HEK293 (cell line): ENCODE measurements at regions not wholly inside any gene's neighbourhood (a gene's known extent, or its start where the extent isn't known, plus 50 kb on each side); places are given as distances from the start of the nearest gene placed in this dataset.

Experiments used
- CTCF ChIA-PET: fragments of 350-600 bp; formaldehyde crosslinking; extraction: SDS; loops from one replicate; lab custom pipeline; 2021; ENCODE audit warnings: antibody characterized with exemption; lab: Yijun Ruan, JAX
- POLR2A ChIA-PET: fragments of 300-600 bp; formaldehyde crosslinking; extraction: SDS; loops from one replicate; lab custom pipeline; 2020; ENCODE audit warnings: antibody characterized with exemption, inconsistent platforms; lab: Yijun Ruan, JAX
- H3K27ac ChIP-seq: fragments of 200-500 bp; sonication (Bioruptor generic); 2 replicates; pipeline ENCODE4 v1.5.1; 2014; ENCODE audit warnings: low read depth, low read length, control low read depth, inconsistent platforms; ENCODE audit errors: extremely low read depth
- H3K36me3 ChIP-seq, 2 experiments: fragments of 200-500 bp in 1 of 2; sonication (Bioruptor generic) in 1 of 2; 1 replicate in 1 of 2; 2 replicates in 1 of 2; pipeline ENCODE4 v1.5.1; 2014 to 2017; ENCODE audit warnings: inconsistent platforms in 2 of 2, low read length in 2 of 2; ENCODE audit not compliant: control insufficient read depth in 2 of 2, insufficient read depth in 1 of 2
- H3K4me1 ChIP-seq: fragments of 200-500 bp; sonication (Bioruptor generic); 2 replicates; pipeline ENCODE4 v1.5.1; 2014; ENCODE audit warnings: mild to moderate bottlenecking, low read length, inconsistent platforms; ENCODE audit not compliant: control insufficient read depth, insufficient read depth
- H3K4me3 ChIP-seq: 2 replicates; pipeline ENCODE4 v1.5.1; 2011; ENCODE audit warnings: low read depth, mild to moderate bottlenecking, control low read depth, low read length, moderate library complexity
- H3K9me3 ChIP-seq: fragments of 200-500 bp; sonication (Bioruptor generic); 2 replicates; pipeline ENCODE4 v1.5.1; 2014; ENCODE audit warnings: low read depth, low read length, inconsistent platforms; ENCODE audit not compliant: control insufficient read depth, insufficient read depth
- GLIS1 ChIP-seq: fragments of 450-650 bp; formaldehyde crosslinking; IDR thresholded peaks from 2 replicates; pipeline ENCODE4 v1.5.1; 2016; ENCODE audit warnings: missing biosample characterization, missing genetic modification characterization
- OSR2 ChIP-seq: fragments of 450-650 bp; formaldehyde crosslinking; IDR thresholded peaks from 2 replicates; pipeline ENCODE4 v1.5.1; 2016; ENCODE audit warnings: missing biosample characterization, missing genetic modification characterization
- SALL2 ChIP-seq: fragments of 450-650 bp; formaldehyde crosslinking; IDR thresholded peaks from 2 replicates; pipeline ENCODE4 v1.5.0; 2017; ENCODE audit warnings: missing biosample characterization, mild to moderate bottlenecking, missing genetic modification characterization, borderline replicate concordance
- TCF7L2 ChIP-seq: IDR thresholded peaks from 2 replicates; pipeline ENCODE4 v1.6.1; 2011; ENCODE audit warnings: low read depth, mild to moderate bottlenecking, inconsistent platforms, low read length, moderate library complexity, borderline replicate concordance
- ZBTB17 ChIP-seq: fragments of 450-650 bp; formaldehyde crosslinking; IDR thresholded peaks from 2 replicates; pipeline ENCODE4 v1.5.1; 2016; ENCODE audit warnings: missing biosample characterization, missing genetic modification characterization
- ZBTB20 ChIP-seq: fragments of 450-650 bp; formaldehyde crosslinking; IDR thresholded peaks from 2 replicates; pipeline ENCODE4 v1.5.1; 2016; ENCODE audit warnings: missing biosample characterization, missing genetic modification characterization
- ZBTB48 ChIP-seq: fragments of 450-650 bp; formaldehyde crosslinking; IDR thresholded peaks from 2 replicates; pipeline ENCODE4 v1.5.1; 2016; ENCODE audit warnings: missing biosample characterization, missing genetic modification characterization
- ZFP37 ChIP-seq: fragments of 450-650 bp; formaldehyde crosslinking; IDR thresholded peaks from 2 replicates; pipeline ENCODE4 v1.5.1; 2016; ENCODE audit warnings: missing biosample characterization, missing genetic modification characterization
- ZNF174 ChIP-seq: fragments of 450-650 bp; formaldehyde crosslinking; IDR thresholded peaks from 2 replicates; pipeline ENCODE4 v1.5.0; 2017; ENCODE audit warnings: missing biosample characterization, mild to moderate bottlenecking, missing genetic modification characterization
- ZNF302 ChIP-seq: fragments of 450-650 bp; formaldehyde crosslinking; IDR thresholded peaks from 2 replicates; pipeline ENCODE4 v1.5.1; 2016; ENCODE audit warnings: missing biosample characterization, missing genetic modification characterization, low read depth
- ZNF394 ChIP-seq: fragments of 450-650 bp; formaldehyde crosslinking; IDR thresholded peaks from 2 replicates; pipeline ENCODE4 v1.5.1; 2016; ENCODE audit warnings: missing biosample characterization, missing genetic modification characterization, mild to moderate bottlenecking, moderate library complexity, borderline replicate concordance
- ZNF404 ChIP-seq: fragments of 450-650 bp; formaldehyde crosslinking; IDR thresholded peaks from 2 replicates; pipeline ENCODE4 v1.5.1; 2017; ENCODE audit warnings: missing biosample characterization, missing genetic modification characterization
- ZNF433 ChIP-seq: fragments of 450-650 bp; formaldehyde crosslinking; IDR thresholded peaks from 2 replicates; pipeline ENCODE4 v1.5.1; 2016; ENCODE audit warnings: missing biosample characterization, missing genetic modification characterization, low read depth
- ZNF514 ChIP-seq: fragments of 450-650 bp; formaldehyde crosslinking; IDR thresholded peaks from 2 replicates; pipeline ENCODE4 v1.5.1; 2016; ENCODE audit warnings: missing biosample characterization, missing genetic modification characterization
- ZNF843 ChIP-seq: fragments of 450-650 bp; formaldehyde crosslinking; IDR thresholded peaks from 2 replicates; pipeline ENCODE4 v1.5.1; 2016; ENCODE audit warnings: missing biosample characterization, missing genetic modification characterization
- TF ChIP-seq, protein P1 (sequence below): fragments of 450-650 bp; formaldehyde crosslinking; conservative IDR thresholded peaks from 2 replicates; pipeline ENCODE4 v1.5.1; 2016; ENCODE audit warnings: low read depth, missing biosample characterization, missing genetic modification characterization
- TF ChIP-seq, protein P2 (sequence below): fragments of 450-650 bp; formaldehyde crosslinking; IDR thresholded peaks from 2 replicates; pipeline ENCODE4 v1.5.1; 2016; ENCODE audit warnings: missing biosample characterization, missing genetic modification characterization
- TF ChIP-seq, protein P3 (sequence below): fragments of 450-650 bp; formaldehyde crosslinking; IDR thresholded peaks from 2 replicates; pipeline ENCODE4 v1.5.1; 2016; ENCODE audit warnings: missing biosample characterization, missing genetic modification characterization
- TF ChIP-seq, protein P4 (sequence below): fragments of 450-650 bp; formaldehyde crosslinking; IDR thresholded peaks from 2 replicates; pipeline ENCODE4; 2016; ENCODE audit warnings: missing biosample characterization, missing genetic modification characterization

DNA sequence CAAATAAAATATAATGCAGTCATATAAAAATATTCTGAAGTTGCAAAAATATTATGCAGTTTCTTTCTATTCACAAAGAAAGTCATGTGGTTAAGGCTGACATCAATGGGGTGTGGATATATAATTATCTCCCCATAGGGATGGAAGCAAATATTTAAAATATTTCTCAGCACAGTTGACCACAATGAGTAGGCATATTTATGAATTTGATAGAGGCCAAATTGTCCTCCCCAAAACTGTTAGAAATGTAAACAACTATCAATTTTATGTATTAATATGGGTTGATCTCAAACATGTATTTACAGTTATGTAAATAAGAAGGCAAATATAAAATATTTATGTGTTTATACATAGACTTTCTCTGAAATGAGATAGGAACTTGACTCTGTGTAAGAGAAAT lies 246.0 kb upstream of the CBLB start (continued):
- TF ChIP-seq, protein P1, sequence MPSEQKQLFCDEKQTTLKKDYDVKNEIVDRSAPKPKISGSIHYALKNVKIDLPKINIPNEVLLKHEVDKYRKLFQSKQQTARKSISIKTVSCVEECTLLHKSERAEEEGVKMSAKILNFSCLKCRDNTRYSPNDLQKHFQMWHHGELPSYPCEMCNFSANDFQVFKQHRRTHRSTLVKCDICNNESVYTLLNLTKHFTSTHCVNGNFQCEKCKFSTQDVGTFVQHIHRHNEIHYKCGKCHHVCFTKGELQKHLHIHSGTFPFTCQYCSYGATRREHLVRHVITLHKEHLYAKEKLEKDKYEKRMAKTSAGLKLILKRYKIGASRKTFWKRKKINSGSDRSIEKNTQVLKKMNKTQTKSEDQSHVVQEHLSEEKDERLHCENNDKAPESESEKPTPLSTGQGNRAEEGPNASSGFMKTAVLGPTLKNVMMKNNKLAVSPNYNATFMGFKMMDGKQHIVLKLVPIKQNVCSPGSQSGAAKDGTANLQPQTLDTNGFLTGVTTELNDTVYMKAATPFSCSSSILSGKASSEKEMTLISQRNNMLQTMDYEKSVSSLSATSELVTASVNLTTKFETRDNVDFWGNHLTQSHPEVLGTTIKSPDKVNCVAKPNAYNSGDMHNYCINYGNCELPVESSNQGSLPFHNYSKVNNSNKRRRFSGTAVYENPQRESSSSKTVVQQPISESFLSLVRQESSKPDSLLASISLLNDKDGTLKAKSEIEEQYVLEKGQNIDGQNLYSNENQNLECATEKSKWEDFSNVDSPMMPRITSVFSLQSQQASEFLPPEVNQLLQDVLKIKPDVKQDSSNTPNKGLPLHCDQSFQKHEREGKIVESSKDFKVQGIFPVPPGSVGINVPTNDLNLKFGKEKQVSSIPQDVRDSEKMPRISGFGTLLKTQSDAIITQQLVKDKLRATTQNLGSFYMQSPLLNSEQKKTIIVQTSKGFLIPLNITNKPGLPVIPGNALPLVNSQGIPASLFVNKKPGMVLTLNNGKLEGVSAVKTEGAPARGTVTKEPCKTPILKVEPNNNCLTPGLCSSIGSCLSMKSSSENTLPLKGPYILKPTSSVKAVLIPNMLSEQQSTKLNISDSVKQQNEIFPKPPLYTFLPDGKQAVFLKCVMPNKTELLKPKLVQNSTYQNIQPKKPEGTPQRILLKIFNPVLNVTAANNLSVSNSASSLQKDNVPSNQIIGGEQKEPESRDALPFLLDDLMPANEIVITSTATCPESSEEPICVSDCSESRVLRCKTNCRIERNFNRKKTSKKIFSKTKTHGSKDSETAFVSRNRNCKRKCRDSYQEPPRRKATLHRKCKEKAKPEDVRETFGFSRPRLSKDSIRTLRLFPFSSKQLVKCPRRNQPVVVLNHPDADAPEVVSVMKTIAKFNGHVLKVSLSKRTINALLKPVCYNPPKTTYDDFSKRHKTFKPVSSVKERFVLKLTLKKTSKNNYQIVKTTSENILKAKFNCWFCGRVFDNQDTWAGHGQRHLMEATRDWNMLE (tag by site-specific recombination), result no peak
- TF ChIP-seq, protein P2, sequence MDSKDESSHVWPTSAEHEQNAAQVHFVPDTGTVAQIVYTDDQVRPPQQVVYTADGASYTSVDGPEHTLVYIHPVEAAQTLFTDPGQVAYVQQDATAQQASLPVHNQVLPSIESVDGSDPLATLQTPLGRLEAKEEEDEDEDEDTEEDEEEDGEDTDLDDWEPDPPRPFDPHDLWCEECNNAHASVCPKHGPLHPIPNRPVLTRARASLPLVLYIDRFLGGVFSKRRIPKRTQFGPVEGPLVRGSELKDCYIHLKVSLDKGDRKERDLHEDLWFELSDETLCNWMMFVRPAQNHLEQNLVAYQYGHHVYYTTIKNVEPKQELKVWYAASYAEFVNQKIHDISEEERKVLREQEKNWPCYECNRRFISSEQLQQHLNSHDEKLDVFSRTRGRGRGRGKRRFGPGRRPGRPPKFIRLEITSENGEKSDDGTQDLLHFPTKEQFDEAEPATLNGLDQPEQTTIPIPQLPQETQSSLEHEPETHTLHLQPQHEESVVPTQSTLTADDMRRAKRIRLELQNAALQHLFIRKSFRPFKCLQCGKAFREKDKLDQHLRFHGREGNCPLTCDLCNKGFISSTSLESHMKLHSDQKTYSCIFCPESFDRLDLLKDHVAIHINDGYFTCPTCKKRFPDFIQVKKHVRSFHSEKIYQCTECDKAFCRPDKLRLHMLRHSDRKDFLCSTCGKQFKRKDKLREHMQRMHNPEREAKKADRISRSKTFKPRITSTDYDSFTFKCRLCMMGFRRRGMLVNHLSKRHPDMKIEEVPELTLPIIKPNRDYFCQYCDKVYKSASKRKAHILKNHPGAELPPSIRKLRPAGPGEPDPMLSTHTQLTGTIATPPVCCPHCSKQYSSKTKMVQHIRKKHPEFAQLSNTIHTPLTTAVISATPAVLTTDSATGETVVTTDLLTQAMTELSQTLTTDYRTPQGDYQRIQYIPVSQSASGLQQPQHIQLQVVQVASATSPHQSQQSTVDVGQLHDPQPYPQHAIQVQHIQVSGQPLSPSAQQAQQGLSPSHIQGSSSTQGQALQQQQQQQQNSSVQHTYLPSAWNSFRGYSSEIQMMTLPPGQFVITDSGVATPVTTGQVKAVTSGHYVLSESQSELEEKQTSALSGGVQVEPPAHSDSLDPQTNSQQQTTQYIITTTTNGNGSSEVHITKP, result no peak
- TF ChIP-seq ZBTB20 (no peak), ZFP37 (no peak), SALL2 (tag by site-specific recombination) (no peak), ZNF174 (no peak), ZBTB17 (tag by site-specific recombination) (no peak), TCF7L2 (no peak), ZNF433 (no peak), OSR2 (tag by site-specific recombination) (no peak)
- TF ChIP-seq, all 188 proteins: peak for 0

DNA sequence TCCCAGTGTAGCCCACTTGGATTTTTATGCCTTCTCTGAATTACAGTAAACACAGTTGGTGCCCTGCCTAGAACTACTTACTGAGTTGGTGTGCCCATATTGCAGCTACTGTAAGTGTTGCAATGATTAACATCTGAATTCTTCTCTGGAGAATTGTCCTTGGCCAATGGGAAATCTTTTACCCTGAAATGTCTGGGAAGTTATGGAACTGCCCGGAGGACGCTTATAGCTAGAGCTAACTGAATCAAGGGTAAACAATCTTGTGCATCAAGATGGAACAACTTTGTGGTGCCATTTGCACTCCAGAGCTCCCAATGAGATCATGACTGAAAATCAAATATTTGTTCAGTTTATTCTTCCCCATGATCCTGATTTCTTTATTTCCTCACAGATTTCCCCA lies 246.7 kb upstream of the CBLB start:
- H3K4me3 ChIP-seq, result no peak overlapping the region
- no peaks in the 10 kb centered on the region for H3K36me3 ChIP-seq
- no peaks in the 10 kb centered on the region for H3K9me3 ChIP-seq
- ChIA-PET POLR2A (no interaction called here), CTCF (no interaction called here)
- H3K4me1 ChIP-seq, result no peaks in the 10 kb centered on the region
- H3K27ac ChIP-seq, result no peak overlapping the region
- no peak for TF ChIP-seq ZNF514 (tag by site-specific recombination)
- TF ChIP-seq, protein P1 (tag by site-specific recombination), result no peak
- no peak for TF ChIP-seq ZNF843 (tag by site-specific recombination)
- no peak for TF ChIP-seq GLIS1
- TF ChIP-seq ZBTB48, result no peak
- TF ChIP-seq ZNF302 (tag by site-specific recombination), result no peak
- no peak for TF ChIP-seq ZBTB17 (tag by site-specific recombination)
- TF ChIP-seq, protein P3, sequence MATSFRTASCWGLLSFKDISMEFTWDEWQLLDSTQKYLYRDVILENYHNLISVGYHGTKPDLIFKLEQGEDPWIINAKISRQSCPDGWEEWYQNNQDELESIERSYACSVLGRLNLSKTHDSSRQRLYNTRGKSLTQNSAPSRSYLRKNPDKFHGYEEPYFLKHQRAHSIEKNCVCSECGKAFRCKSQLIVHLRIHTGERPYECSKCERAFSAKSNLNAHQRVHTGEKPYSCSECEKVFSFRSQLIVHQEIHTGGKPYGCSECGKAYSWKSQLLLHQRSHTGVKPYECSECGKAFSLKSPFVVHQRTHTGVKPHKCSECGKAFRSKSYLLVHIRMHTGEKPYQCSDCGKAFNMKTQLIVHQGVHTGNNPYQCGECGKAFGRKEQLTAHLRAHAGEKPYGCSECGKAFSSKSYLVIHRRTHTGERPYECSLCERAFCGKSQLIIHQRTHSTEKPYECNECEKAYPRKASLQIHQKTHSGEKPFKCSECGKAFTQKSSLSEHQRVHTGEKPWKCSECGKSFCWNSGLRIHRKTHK (tag by site-specific recombination), result no peak
- TF ChIP-seq, protein P4, sequence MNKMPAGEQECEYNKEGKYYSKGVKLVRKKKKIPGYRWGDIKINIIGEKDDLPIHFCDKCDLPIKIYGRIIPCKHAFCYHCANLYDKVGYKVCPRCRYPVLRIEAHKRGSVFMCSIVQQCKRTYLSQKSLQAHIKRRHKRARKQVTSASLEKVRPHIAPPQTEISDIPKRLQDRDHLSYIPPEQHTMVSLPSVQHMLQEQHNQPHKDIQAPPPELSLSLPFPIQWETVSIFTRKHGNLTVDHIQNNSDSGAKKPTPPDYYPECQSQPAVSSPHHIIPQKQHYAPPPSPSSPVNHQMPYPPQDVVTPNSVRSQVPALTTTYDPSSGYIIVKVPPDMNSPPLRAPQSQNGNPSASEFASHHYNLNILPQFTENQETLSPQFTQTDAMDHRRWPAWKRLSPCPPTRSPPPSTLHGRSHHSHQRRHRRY, result no peak
- no peak for TF ChIP-seq ZNF394 (tag by site-specific recombination)
- TF ChIP-seq ZNF404 (tag by site-specific recombination), result no peak
